Neutrophil (primary cell): ENCODE measurements at regions not wholly inside any gene's neighbourhood (a gene's known extent, or its start where the extent isn't known, plus 50 kb on each side); places are given as distances from the start of the nearest gene placed in this dataset.

Experiments used
- H3K27ac ChIP-seq: fragments of 200-600 bp; sonication (generic); 2 replicates; pipeline ENCODE4 v1.5.1; 2016; ENCODE audit warnings: mild to moderate bottlenecking, moderate library complexity
- H3K27me3 ChIP-seq: fragments of 200-600 bp; sonication (generic); 2 replicates; pipeline ENCODE4 v1.6.0; 2016; ENCODE audit warnings: mild to moderate bottlenecking
- H3K36me3 ChIP-seq: fragments of 200-600 bp; sonication (generic); 2 replicates; pipeline ENCODE4 v1.5.1; 2017
- H3K4me1 ChIP-seq, 2 experiments: fragments of 200-600 bp in 1 of 2; sonication (generic) in 1 of 2; 1 replicate in 1 of 2; 2 replicates in 1 of 2; pipeline versions ENCODE4 v1.5.1 to v1.6.1; 2013 to 2016; ENCODE audit warnings: low read depth in 1 of 2, low read length in 1 of 2, mild to moderate bottlenecking in 1 of 2, moderate library complexity in 1 of 2; ENCODE audit not compliant: control insufficient read depth in 1 of 2, insufficient read depth in 1 of 2
- H3K4me3 ChIP-seq, 2 experiments: fragments of 200-600 bp in 1 of 2; sonication (generic) in 1 of 2; 1 replicate in 1 of 2; 2 replicates in 1 of 2; pipeline ENCODE4 v1.5.1; 2013 to 2016; ENCODE audit warnings: low read depth in 1 of 2, low read length in 1 of 2, mild to moderate bottlenecking in 1 of 2, moderate library complexity in 1 of 2
- H3K9me3 ChIP-seq: fragments of 200-600 bp; sonication (generic); 2 replicates; pipeline ENCODE4 v1.5.1; 2016
- TF ChIP-seq, protein P1 (sequence below): fragments of 200-600 bp; sonication (generic); IDR thresholded peaks from 2 replicates; pipeline ENCODE4 v1.5.1; 2016; ENCODE audit warnings: antibody characterized with exemption

GRCh38 chr6:144400321-144400720 lies 115.2 kb downstream of the UTRN start:
- Histone ChIP-seq H3K36me3 (peaks cover 5% of the 10 kb centered on the region), H3K9me3 (no peaks in the 10 kb centered on the region), H3K27ac (no peak overlapping the region), H3K27me3 (no peaks in the 10 kb centered on the region), H3K4me3 (no peak overlapping the region), H3K4me1 (no peaks in the 10 kb centered on the region)
- TF ChIP-seq, protein P1, sequence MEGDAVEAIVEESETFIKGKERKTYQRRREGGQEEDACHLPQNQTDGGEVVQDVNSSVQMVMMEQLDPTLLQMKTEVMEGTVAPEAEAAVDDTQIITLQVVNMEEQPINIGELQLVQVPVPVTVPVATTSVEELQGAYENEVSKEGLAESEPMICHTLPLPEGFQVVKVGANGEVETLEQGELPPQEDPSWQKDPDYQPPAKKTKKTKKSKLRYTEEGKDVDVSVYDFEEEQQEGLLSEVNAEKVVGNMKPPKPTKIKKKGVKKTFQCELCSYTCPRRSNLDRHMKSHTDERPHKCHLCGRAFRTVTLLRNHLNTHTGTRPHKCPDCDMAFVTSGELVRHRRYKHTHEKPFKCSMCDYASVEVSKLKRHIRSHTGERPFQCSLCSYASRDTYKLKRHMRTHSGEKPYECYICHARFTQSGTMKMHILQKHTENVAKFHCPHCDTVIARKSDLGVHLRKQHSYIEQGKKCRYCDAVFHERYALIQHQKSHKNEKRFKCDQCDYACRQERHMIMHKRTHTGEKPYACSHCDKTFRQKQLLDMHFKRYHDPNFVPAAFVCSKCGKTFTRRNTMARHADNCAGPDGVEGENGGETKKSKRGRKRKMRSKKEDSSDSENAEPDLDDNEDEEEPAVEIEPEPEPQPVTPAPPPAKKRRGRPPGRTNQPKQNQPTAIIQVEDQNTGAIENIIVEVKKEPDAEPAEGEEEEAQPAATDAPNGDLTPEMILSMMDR, result no peak

DNA sequence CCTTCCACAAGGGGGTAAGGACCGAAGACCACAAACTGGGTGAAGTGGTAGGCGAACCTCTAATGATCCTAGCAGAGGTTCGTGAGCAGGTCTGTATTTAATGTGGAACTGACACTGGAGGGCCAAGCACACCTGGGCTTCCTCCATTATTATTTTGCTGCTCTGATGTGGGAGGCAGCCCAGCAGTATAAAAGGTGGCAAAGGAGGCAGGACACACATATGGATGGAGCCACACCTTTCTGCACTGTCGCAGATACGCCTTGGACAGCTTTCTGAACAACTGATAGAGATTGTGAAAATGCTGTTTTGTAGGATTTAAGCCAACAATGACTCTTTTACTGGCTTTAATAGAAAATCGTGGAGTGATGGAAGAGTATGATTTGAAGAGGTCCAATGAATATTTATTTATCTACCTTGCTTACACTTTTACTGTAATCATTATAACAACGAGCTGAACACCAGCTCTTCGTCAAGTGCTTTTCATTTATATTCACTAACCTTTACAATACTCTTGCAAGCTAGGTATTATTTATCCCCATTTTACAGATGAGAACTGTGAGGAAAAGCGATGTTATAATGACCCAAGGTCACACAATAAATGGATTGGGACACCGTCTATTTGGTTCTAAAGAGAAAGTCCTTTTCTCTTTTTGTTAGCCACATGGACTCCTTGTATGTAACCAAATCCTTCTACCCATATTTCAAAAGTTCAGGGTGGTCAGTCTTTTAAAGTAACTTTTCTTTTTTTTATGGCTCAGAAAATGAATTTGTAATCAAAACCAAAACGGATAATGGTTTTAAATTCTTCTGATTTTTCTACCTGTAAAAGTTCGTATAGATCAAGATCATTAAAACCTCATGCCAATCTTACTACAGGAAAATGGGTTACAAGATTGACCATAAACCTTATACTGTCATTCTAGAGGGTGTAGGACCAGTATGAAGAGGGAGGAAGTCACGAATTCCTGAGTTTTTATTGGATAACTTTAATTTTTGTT lies 116.9 kb downstream of the UTRN start:
- H3K4me1 ChIP-seq, result no peaks in the 10 kb centered on the region
- H3K27ac ChIP-seq, result no peak overlapping the region
- H3K9me3 ChIP-seq, result no peaks in the 10 kb centered on the region
- H3K27me3 ChIP-seq, result no peaks in the 10 kb centered on the region
- TF ChIP-seq, protein P1, result no peak
- H3K36me3 ChIP-seq, result peaks cover 5% of the 10 kb centered on the region
- H3K4me3 ChIP-seq, result no peak overlapping the region

DNA sequence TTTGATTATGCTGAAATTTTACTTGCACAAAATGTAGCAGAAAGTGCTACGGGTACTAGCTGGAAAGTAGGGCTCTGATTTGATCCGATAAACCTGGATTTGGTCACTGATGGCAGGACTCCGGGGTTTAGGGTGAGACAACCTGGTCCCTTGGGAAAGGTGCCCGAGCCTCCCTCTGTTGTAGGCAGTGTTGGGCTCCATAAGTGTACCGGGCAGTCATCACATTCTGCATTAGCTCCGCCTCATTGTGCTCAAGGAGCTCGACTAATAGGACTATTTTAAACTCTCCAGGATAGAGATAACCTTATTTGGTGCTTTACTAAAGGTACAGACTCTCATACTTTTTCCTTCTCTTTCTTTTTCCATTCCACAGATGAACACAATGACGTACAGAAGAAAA lies 117.6 kb downstream of the UTRN start:
- Histone ChIP-seq H3K4me1 (no peaks in the 10 kb centered on the region), H3K4me3 (no peak overlapping the region), H3K36me3 (peaks cover 5% of the 10 kb centered on the region), H3K9me3 (no peaks in the 10 kb centered on the region), H3K27me3 (no peaks in the 10 kb centered on the region), H3K27ac (no peak overlapping the region)
- TF ChIP-seq, protein P1, result no peak

DNA sequence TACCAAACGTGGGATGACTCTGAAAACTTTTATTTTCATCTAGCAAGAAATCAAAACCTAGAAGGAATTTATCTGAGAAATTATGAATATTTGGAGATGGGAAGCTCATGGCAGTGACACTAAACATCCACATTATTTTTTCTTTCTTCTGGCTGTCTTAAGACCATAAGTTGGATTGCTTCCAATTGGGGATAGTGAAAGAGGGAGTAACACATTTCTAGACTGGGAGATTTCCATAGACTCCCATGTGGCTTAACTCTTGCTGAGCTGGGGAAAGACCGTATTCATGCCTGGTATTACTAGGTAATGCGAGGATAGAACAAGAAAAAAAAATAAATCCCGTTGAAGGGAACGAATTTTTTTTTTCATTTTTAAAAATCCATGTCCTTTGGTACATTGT lies 120.0 kb downstream of the UTRN start:
- Histone ChIP-seq H3K27ac (no peak overlapping the region), H3K36me3 (peaks cover 5% of the 10 kb centered on the region), H3K27me3 (no peaks in the 10 kb centered on the region), H3K9me3 (no peaks in the 10 kb centered on the region), H3K4me1 (no peaks in the 10 kb centered on the region), H3K4me3 (no peak overlapping the region)
- TF ChIP-seq, protein P1, result no peak

DNA sequence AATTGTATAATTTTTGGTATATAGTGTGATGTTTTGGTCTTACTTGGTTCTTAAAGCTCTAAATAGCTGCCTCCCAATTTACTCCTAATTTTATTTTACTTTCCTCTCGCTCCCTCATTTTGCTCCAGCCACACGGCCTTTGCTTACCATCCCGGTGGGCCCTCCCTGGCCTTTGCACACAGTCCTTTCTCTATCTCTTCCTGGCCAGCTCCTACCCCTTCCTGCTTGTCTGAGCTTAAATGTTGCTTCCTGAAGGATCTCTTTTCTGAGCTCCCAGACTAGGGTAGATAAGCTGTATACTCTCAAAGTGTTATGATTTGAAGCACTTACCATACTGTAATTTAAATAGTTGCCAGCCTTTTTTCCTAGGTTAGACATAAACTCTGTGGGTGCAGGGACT lies 121.7 kb downstream of the UTRN start:
- Histone ChIP-seq H3K27ac (no peak overlapping the region), H3K36me3 (peaks cover 5% of the 10 kb centered on the region), H3K27me3 (no peaks in the 10 kb centered on the region), H3K4me3 (no peak overlapping the region), H3K4me1 (no peaks in the 10 kb centered on the region), H3K9me3 (no peaks in the 10 kb centered on the region)
- TF ChIP-seq, protein P1, result no peak
